HG02763 (cell line): ENCODE measurements at regions not wholly inside any gene's neighbourhood (a gene's known extent, or its start where the extent isn't known, plus 50 kb on each side); places are given as distances from the start of the nearest gene placed in this dataset.

ENCODE experiments used
- ATAC-seq: cut with Tn5 transposase; IDR thresholded peaks from one replicate; pipeline ENCODE4 v1.9.1; 2021; ENCODE audit warnings: mild to moderate bottlenecking, moderate library complexity; ENCODE audit not compliant: unreplicated experiment

GRCh38 chr4:13190093-13190721 is 293.9 kb downstream of the RAB28 start:
- no peak for ATAC-seq

GRCh38 chr4:13184199-13184598 is 299.9 kb downstream of the RAB28 start:
- no peak for ATAC-seq

GRCh38 chr4:13182133-13182532 is 302.0 kb downstream of the RAB28 start:
- ATAC-seq, result no peak

- no peak for ATAC-seq
Observed at GRCh38 chr4:13181681-13182080, 302.5 kb downstream of the RAB28 start.

- ATAC-seq, result no peak
Observed at GRCh38 chr4:13180701-13181100, 303.4 kb downstream of the RAB28 start.

- no peak for ATAC-seq
Observed at GRCh38 chr4:13178621-13179020, 305.5 kb downstream of the RAB28 start.

GRCh38 chr4:13176741-13177142 is 307.4 kb downstream of the RAB28 start:
- no peak for ATAC-seq

GRCh38 chr4:13174926-13175325 is 309.2 kb downstream of the RAB28 start:
- ATAC-seq, result no peak

GRCh38 chr4:13174001-13174400 is 310.1 kb downstream of the RAB28 start:
- no peak for ATAC-seq

- no peak for ATAC-seq
Observed at GRCh38 chr4:13171292-13172057, 312.7 kb downstream of the RAB28 start.

GRCh38 chr4:13169731-13170525 is 314.2 kb downstream of the RAB28 start:
- no peak for ATAC-seq

- no peak for ATAC-seq
Observed at GRCh38 chr4:13168326-13168725, 315.8 kb downstream of the RAB28 start.

- no peak for ATAC-seq
Observed at GRCh38 chr4:13166214-13166613, 317.9 kb downstream of the RAB28 start.

GRCh38 chr4:13164783-13165331 is 319.3 kb downstream of the RAB28 start:
- no peak for ATAC-seq

GRCh38 chr4:13162886-13163285 is 321.3 kb downstream of the RAB28 start:
- ATAC-seq, result no peak

- no peak for ATAC-seq
Observed at GRCh38 chr4:13160920-13161319, 323.2 kb downstream of the RAB28 start.

GRCh38 chr4:13159041-13159620 is 325.0 kb downstream of the RAB28 start:
- ATAC-seq, result no peak

- no peak for ATAC-seq
Observed at GRCh38 chr4:13151194-13151593, 332.9 kb downstream of the RAB28 start.

GRCh38 chr4:13143222-13144070 is 340.7 kb downstream of the RAB28 start:
- no peak for ATAC-seq

GRCh38 chr4:13142726-13143125 is 341.4 kb downstream of the RAB28 start:
- no peak for ATAC-seq
